Tibial artery (tissue), 4 donors: ENCODE measurements at regions not wholly inside any gene's neighbourhood (a gene's known extent, or its start where the extent isn't known, plus 50 kb on each side); places are given as distances from the start of the nearest gene placed in this dataset.

Experiments
- DNase-seq, 2 donors: peaks; one replicate each; pipeline ENCODE4 v3.0.0-alpha.2; 2019
- H3K27ac ChIP-seq, 2 donors: fragments of 200-600 bp; sonication (generic) in 1 of 2; 1 replicate in 1 of 2; 2 replicates in 1 of 2; pipeline ENCODE4 v1.5.1; 2018 to 2019; ENCODE audit warnings: mild to moderate bottlenecking in 1 of 2
- H3K27me3 ChIP-seq, 2 donors: fragments of 200-600 bp; sonication (generic) in 1 of 2; one replicate each; pipeline versions ENCODE4 v1.5.1 to v1.6.0; 2016 to 2019
- H3K36me3 ChIP-seq, 3 donors: fragments of 200-600 bp; sonication (generic) in 2 of 3; one replicate each; pipeline ENCODE4 v1.5.1; 2016 to 2019; ENCODE audit warnings: mild to moderate bottlenecking in 2 of 3
- H3K4me1 ChIP-seq, 4 donors: fragments of 200-600 bp; sonication (generic) in 2 of 4; 1 replicate in 3 of 4; 2 replicates in 1 of 4; pipeline ENCODE4 v1.5.1; 2016 to 2019
- H3K4me3 ChIP-seq, 2 donors: fragments of 200-600 bp; sonication (generic) in 1 of 2; 1 replicate in 1 of 2; 2 replicates in 1 of 2; pipeline ENCODE4 v1.5.1; 2018 to 2019; ENCODE audit warnings: mild to moderate bottlenecking in 2 of 2
- H3K9me3 ChIP-seq, 3 donors: fragments of 200-600 bp; sonication (generic) in 1 of 3; one replicate each; pipeline ENCODE4 v1.5.1; 2016 to 2019
- CTCF ChIP-seq, 2 experiments: fragments of 200-600 bp in 1 of 2; fragments of 450-650 bp in 1 of 2; IDR thresholded peaks; one replicate each; pipeline ENCODE4 v1.5.1; 2017 to 2019; ENCODE audit warnings: antibody characterized with exemption in 2 of 2, mild to moderate bottlenecking in 1 of 2, moderate library complexity in 1 of 2
- intact Hi-C: fragments of 100-400 bp; cut with DNase I; formaldehyde crosslinking; loops from one replicate; pipeline ENCODE4 v1.15.0; 2023; ENCODE audit warnings: low total_unique reads

DNA sequence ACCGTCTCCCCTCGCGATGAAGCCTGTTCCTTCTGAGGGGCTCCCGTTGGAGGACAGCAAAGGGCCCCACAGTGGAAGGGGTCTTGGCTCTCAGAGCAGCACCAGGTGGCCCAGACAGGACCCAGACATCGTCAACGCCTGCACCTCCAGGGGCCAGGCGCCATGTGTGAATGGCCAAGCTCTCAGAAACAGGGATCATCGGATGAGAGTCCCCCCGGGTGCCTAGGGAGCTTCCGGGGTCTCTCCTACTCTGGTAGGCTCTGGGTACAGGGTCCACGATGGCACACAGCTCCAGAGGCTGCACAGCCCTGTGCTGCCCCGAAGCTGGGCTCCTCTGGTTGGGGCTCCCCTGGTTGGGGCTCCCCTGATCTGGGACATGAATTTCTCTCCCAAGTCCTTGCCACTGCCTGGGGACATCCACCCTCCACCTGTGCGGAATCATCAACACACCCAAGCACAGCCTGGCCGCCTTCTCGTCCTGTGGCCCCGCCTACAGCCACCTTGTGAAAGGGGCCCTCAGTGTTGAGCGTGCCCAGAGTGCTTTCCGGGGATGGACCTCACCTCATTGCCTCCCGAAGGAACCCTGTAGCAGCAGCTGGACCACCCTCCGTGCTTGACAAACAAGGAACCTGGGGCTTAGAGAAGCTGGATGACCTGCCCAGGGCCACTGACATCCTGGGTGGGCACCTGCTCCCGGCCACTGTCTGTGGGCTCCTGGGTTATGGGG, 929.0 kb downstream of the BRD1 start:
- Histone ChIP-seq H3K4me1 (no peaks in the 10 kb centered on the region), H3K27ac (no peak overlapping the region), H3K36me3 (no peaks in the 10 kb centered on the region), H3K9me3 (no peaks in the 10 kb centered on the region), H3K4me3 (no peak overlapping the region), H3K27me3 (peaks cover 0 to 19% of the 10 kb centered on the region in 2 donors)
- DNase-seq: peak in 1 of 2 donors; percentile 32
- no peak for TF ChIP-seq CTCF (IDR thresholded peaks at IDR 0.05)
- intact Hi-C loops: no loop called here

- intact Hi-C loops: no loop called here
- Histone ChIP-seq H3K4me1 (no peaks in the 10 kb centered on the region), H3K27me3 (peaks cover 0 to 19% of the 10 kb centered on the region in 2 donors), H3K27ac (no peak overlapping the region), H3K4me3 (no peak overlapping the region), H3K9me3 (no peaks in the 10 kb centered on the region), H3K36me3 (no peaks in the 10 kb centered on the region)
- no peak for DNase-seq
- no peak for TF ChIP-seq CTCF (IDR thresholded peaks at IDR 0.05)
These were observed 929.9 kb downstream of the BRD1 start for GRCh38 chr22:48897645-48898370.

DNA sequence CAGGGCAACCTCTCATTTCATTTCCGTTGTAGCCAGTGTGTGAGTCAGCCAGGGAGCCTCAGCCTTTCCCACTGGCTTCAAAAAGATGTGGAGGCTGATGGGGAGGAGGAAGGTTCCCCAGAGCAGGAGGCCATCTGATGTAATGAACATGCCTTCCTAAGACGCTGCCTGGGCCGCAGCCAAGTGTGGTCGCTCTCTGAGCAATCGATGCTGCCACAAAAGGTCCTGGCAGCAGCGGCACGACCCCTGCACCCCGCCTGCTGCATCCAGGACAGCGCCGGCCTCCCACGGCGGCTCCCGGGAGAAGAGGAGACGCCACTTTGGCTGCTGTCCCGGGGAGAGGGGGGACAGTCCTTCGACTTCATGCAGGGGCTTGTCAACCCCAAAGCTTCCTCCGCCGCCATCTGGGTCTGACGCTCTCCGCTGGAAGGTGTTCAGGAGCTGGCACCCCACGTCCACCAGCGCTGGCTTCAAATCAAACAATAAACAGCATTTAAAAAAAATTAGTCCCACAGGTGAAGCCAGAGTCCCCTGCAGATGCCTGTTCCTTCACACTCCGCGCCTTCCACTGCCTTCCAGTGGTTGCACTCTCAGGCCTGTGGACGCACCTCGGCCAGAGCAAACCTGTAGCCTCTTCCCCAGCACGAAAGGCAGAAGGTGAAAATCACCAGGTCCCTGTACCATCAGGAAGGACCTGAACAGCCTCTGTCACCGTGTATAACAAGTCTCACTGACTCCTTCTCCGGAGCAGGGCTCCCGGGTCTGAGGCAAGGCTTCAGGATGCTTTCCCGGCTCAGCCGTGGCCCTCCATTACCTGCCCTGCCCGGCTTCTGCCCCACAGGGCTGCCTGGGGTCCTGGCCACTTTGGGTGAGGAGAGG, 930.7 kb downstream of the BRD1 start:
- Histone ChIP-seq H3K27ac (no peak overlapping the region), H3K4me3 (no peak overlapping the region), H3K4me1 (no peaks in the 10 kb centered on the region), H3K27me3 (peaks cover 0 to 19% of the 10 kb centered on the region in 2 donors), H3K9me3 (no peaks in the 10 kb centered on the region), H3K36me3 (no peaks in the 10 kb centered on the region)
- intact Hi-C loops: no loop called here
- no peak for TF ChIP-seq CTCF (IDR thresholded peaks at IDR 0.05)
- DNase-seq: peak in 1 of 2 donors; percentile 59

GRCh38 chr22:48895831-48896765, 931.6 kb downstream of the BRD1 start:
- TF ChIP-seq CTCF (IDR thresholded peaks at IDR 0.05): no peak
- Histone ChIP-seq H3K4me3 (no peak overlapping the region), H3K27ac (no peak overlapping the region), H3K4me1 (no peaks in the 10 kb centered on the region), H3K9me3 (peaks cover 0 to 4% (median 0%) of the 10 kb centered on the region in 3 donors), H3K36me3 (no peaks in the 10 kb centered on the region), H3K27me3 (peaks cover 0 to 19% of the 10 kb centered on the region in 2 donors)
- intact Hi-C loops: no loop called here
- no peak for DNase-seq

DNA sequence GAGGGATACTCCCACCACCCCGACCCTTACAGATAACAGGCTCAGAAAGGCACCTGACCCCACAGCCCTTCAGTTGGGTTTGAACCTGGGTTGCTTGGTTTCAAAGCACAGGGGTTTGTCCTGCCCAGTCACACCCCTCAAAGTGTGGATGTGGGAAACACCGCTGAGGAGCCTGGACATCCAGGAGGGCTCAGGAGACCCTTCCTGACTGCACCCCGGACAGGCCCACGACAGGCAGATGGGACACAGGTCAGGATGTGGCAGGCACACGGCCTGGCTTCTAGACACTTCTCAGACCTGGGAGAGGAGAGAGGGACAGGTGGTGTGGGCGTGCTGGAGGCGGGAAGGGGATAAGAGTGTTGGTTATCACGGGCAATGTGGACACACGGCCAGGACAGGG, 932.3 kb downstream of the BRD1 start:
- no peak for TF ChIP-seq CTCF (IDR thresholded peaks at IDR 0.05)
- Histone ChIP-seq H3K4me1 (no peaks in the 10 kb centered on the region), H3K4me3 (no peak overlapping the region), H3K27me3 (peaks cover 0 to 21% of the 10 kb centered on the region in 2 donors), H3K9me3 (peaks cover 0 to 4% (median 0%) of the 10 kb centered on the region in 3 donors), H3K27ac (no peak overlapping the region), H3K36me3 (no peaks in the 10 kb centered on the region)
- DNase-seq: peak in 1 of 2 donors; percentile 51
- intact Hi-C loops: no loop called here
